ENCODE measurements at regions not wholly inside any gene's neighbourhood (a gene's known extent, or its start where the extent isn't known, plus 50 kb on each side); places are given as distances from the start of the nearest gene placed in this dataset.
"Not testable (repeated sequence)": the region's sequence is repeated elsewhere in the genome, so short reads cannot be mapped to it uniquely, and the experiment has no call there.

- H3K4me1 Mint-ChIP-seq = no peaks in the 10 kb centered on the region
- H3K27me3 Mint-ChIP-seq (ENCODE audit: low read depth, poor library complexity) = no peaks in the 10 kb centered on the region
- TF ChIP-seq, protein P1, sequence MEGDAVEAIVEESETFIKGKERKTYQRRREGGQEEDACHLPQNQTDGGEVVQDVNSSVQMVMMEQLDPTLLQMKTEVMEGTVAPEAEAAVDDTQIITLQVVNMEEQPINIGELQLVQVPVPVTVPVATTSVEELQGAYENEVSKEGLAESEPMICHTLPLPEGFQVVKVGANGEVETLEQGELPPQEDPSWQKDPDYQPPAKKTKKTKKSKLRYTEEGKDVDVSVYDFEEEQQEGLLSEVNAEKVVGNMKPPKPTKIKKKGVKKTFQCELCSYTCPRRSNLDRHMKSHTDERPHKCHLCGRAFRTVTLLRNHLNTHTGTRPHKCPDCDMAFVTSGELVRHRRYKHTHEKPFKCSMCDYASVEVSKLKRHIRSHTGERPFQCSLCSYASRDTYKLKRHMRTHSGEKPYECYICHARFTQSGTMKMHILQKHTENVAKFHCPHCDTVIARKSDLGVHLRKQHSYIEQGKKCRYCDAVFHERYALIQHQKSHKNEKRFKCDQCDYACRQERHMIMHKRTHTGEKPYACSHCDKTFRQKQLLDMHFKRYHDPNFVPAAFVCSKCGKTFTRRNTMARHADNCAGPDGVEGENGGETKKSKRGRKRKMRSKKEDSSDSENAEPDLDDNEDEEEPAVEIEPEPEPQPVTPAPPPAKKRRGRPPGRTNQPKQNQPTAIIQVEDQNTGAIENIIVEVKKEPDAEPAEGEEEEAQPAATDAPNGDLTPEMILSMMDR (IDR thresholded peaks at IDR 0.05) = no peak
- no peaks in the 10 kb centered on the region for H3K9me3 Mint-ChIP-seq
- H3K36me3 Mint-ChIP-seq (ENCODE audit: low read depth) = no peaks in the 10 kb centered on the region
- H3K4me3 Mint-ChIP-seq = no peak overlapping the region
- H3K27ac Mint-ChIP-seq = no peak overlapping the region
- DNase-seq = no peak
Measured at GRCh38 chr18:42508683-42509296, 553.8 kb downstream of the PIK3C3 start.

GRCh38 chr18:42509750-42510415, 554.8 kb downstream of the PIK3C3 start:
- no peak overlapping the region for H3K4me3 Mint-ChIP-seq
- no peak for DNase-seq

DNA sequence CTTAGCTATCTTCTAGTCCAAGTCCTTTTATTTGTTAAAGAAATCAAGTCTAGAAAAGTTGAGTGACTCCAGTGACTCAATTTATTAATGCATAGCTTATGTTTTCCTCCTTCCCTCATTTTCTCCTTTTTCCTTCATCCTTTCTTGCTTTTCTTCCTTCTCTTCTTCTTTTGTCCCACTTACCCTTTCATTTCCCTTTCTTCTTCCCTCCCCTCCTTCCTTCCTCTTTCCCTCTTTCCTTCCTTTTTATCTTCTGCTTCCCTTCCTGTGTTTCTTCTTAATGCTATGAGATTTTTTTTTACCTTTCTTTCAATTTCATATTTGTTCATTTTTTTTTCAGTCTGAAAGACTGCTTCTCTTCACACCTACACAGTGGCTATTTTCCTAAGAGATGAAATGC, 555.5 kb downstream of the PIK3C3 start:
- H3K4me3 Mint-ChIP-seq = no peak overlapping the region
- no peaks in the 10 kb centered on the region for H3K9me3 Mint-ChIP-seq
- no peaks in the 10 kb centered on the region for H3K4me1 Mint-ChIP-seq
- H3K36me3 Mint-ChIP-seq (ENCODE audit: low read depth) = no peaks in the 10 kb centered on the region
- no peaks in the 10 kb centered on the region for H3K27me3 Mint-ChIP-seq (ENCODE audit: low read depth, poor library complexity)
- TF ChIP-seq, protein P1 (IDR thresholded peaks at IDR 0.05) = no peak
- no peak for DNase-seq
- H3K27ac Mint-ChIP-seq = no peak overlapping the region

More at GRCh38 chr18:42509750-42510415, 554.8 kb downstream of the PIK3C3 start:
- no peaks in the 10 kb centered on the region for H3K4me1 Mint-ChIP-seq
- H3K9me3 Mint-ChIP-seq = no peaks in the 10 kb centered on the region
- H3K36me3 Mint-ChIP-seq (ENCODE audit: low read depth) = no peaks in the 10 kb centered on the region
- TF ChIP-seq, protein P1 (IDR thresholded peaks at IDR 0.05) = no peak
- no peak overlapping the region for H3K27ac Mint-ChIP-seq
- no peaks in the 10 kb centered on the region for H3K27me3 Mint-ChIP-seq (ENCODE audit: low read depth, poor library complexity)

- H3K4me1 Mint-ChIP-seq = no peaks in the 10 kb centered on the region
Measured at GRCh38 chr18:42513441-42513840, 558.4 kb downstream of the PIK3C3 start.

DNA sequence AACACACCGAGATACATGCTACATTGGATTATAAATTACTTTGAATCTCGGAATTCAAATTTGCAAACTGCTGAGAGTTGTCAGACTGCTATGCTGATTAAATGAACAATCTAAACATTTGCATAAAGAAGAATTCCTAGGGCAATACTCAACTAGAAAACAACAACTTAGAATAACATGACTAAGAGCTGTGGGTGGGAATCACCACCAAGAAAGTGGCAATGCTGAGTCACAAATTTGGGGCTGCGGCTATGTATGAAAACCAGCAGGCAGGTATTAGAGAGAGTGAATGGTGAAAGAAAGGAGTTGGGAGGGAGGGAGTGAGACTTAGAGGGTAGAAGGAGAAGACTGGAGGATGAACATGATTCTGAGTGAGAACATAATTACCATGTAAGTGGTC, 559.5 kb downstream of the PIK3C3 start:
- no peak for DNase-seq
- H3K36me3 Mint-ChIP-seq (ENCODE audit: low read depth) = no peaks in the 10 kb centered on the region
- H3K27ac Mint-ChIP-seq = no peak overlapping the region
- H3K9me3 Mint-ChIP-seq = no peaks in the 10 kb centered on the region
- TF ChIP-seq, protein P1 (IDR thresholded peaks at IDR 0.05) = no peak
- H3K27me3 Mint-ChIP-seq (ENCODE audit: low read depth, poor library complexity) = no peaks in the 10 kb centered on the region
- H3K4me1 Mint-ChIP-seq = no peaks in the 10 kb centered on the region
- no peak overlapping the region for H3K4me3 Mint-ChIP-seq

More at GRCh38 chr18:42513441-42513840, 558.4 kb downstream of the PIK3C3 start:
- DNase-seq = no peak
- TF ChIP-seq, protein P1 (IDR thresholded peaks at IDR 0.05) = no peak
- H3K27ac Mint-ChIP-seq = no peak overlapping the region
- no peaks in the 10 kb centered on the region for H3K27me3 Mint-ChIP-seq (ENCODE audit: low read depth, poor library complexity)
- H3K9me3 Mint-ChIP-seq = no peaks in the 10 kb centered on the region
- H3K4me3 Mint-ChIP-seq = no peak overlapping the region
- H3K36me3 Mint-ChIP-seq (ENCODE audit: low read depth) = no peaks in the 10 kb centered on the region

DNA sequence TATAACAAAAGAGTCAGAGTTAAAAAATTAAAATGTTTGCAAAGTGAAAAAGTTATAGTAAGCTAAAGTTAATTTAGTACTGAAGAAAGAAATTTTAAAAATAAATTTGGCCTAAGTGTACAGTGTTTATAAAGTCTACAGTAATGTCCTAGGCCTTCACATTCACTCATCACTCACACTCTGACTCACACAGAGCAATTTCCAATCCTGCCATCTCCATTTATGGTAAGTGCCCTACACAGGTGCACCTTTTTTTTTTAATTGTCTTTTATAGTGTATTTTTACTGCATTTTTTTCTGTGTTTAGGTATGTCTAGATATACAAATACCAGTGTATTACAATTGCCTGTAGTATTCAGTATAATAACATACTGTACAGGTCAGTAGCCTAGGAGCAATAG, 562.9 kb downstream of the PIK3C3 start:
- Mint-ChIP-seq H3K36me3 (ENCODE audit: low read depth) (no peaks in the 10 kb centered on the region), H3K4me1 (no peaks in the 10 kb centered on the region), H3K27me3 (ENCODE audit: low read depth, poor library complexity) (peaks cover 7% of the 10 kb centered on the region), H3K4me3 (no peak overlapping the region), H3K9me3 (no peaks in the 10 kb centered on the region), H3K27ac (no peak overlapping the region)
- no peak for DNase-seq
- TF ChIP-seq, protein P1 (IDR thresholded peaks at IDR 0.05) = no peak

DNA sequence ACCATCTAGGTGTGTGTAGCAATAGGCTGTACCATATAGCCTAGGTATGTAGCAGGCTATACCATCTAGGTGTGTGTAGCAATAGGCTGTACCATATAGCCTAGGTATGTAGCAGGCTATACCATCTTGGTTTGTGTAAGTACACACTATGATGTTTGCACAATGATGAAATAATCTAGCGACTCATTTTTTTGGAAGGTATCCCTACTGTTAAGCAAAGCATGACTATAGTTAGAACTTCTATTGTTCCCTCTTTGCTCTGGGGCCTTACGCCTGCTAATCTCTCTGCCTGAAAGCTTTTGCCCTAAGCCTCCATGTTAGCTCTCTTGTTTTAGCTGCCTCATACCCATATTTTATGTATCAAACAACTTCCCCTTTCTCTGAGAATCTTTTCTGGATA, 563.3 kb downstream of the PIK3C3 start:
- H3K9me3 Mint-ChIP-seq; H3K4me3 Mint-ChIP-seq; H3K27me3 Mint-ChIP-seq (ENCODE audit: low read depth, poor library complexity); H3K4me1 Mint-ChIP-seq; H3K27ac Mint-ChIP-seq; H3K36me3 Mint-ChIP-seq (ENCODE audit: low read depth); DNase-seq: not testable (repeated sequence)
